ENCODE measurements at regions not wholly inside any gene's neighbourhood (a gene's known extent, or its start where the extent isn't known, plus 50 kb on each side); places are given as distances from the start of the nearest gene placed in this dataset.

DNA sequence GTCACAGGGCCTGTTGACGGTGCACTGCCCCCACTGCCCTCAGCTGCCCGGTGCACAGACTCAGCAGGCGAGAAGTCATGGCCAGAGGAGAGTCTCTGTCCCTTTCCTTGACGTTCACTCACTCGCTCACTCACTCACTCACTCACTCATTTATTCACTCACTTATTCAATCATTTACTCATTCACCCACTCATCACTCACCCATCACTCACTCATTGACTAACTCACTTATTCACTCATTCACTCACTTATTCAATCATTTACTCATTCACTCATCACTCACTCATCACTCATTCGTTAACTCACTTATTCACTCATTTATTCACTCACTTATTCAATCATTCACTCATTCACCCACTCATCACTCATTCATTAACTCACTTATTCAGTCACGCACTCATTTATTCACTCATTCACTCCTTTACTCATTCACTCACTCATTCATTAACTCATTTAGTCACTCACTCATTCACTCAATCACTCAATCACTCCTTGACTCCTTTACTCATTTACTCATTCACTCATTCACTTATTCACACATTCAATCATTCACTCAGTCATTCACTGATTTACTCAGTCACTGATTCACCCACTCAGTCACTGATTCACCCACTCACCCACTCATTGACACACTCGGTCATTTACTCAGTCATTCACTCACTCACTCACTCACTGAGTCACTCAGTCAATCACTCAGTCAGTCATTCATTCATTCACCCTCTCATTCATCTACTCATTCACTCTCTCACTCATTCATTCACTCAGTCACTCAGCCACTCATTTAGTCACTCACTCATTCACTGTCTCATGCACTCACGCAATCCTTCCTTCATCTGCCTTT is 1193.5 kb downstream of the BRD1 start:
- Histone ChIP-seq H3F3A (ENCODE audit: control insufficient read depth, insufficient read depth) (no peaks in the 10 kb centered on the region), H3K4me2 (ENCODE audit: low read length) (no peak overlapping the region), H3K27me3 (ENCODE audit: control insufficient read depth, low read length) (no peaks in the 10 kb centered on the region), H3K9me3 (ENCODE audit: control insufficient read depth, insufficient read depth, low read length) (no peaks in the 10 kb centered on the region), H3K36me3 (ENCODE audit: control insufficient read depth, low read length) (no peaks in the 10 kb centered on the region), H3K4me1 (ENCODE audit: control insufficient read depth, low read length) (no peaks in the 10 kb centered on the region), H3K27ac (ENCODE audit: low read depth, low read length) (no peak overlapping the region), H3K4me3 (ENCODE audit: low read length) (no peak overlapping the region), H4K20me1 (ENCODE audit: control insufficient read depth, insufficient read depth, low read depth, low read length) (no peaks in the 10 kb centered on the region), H3K9me2 (replicated peaks; ENCODE audit: control insufficient read depth, low read length) (no peaks in the 10 kb centered on the region), H3K79me2 (ENCODE audit: control insufficient read depth, low read length) (no peaks in the 10 kb centered on the region)
- no peak for TF ChIP-seq EZH2phosphoT487 (IDR thresholded peaks at IDR 0.05; ENCODE audit: borderline replicate concordance, low read length)
- TF ChIP-seq, protein P1, sequence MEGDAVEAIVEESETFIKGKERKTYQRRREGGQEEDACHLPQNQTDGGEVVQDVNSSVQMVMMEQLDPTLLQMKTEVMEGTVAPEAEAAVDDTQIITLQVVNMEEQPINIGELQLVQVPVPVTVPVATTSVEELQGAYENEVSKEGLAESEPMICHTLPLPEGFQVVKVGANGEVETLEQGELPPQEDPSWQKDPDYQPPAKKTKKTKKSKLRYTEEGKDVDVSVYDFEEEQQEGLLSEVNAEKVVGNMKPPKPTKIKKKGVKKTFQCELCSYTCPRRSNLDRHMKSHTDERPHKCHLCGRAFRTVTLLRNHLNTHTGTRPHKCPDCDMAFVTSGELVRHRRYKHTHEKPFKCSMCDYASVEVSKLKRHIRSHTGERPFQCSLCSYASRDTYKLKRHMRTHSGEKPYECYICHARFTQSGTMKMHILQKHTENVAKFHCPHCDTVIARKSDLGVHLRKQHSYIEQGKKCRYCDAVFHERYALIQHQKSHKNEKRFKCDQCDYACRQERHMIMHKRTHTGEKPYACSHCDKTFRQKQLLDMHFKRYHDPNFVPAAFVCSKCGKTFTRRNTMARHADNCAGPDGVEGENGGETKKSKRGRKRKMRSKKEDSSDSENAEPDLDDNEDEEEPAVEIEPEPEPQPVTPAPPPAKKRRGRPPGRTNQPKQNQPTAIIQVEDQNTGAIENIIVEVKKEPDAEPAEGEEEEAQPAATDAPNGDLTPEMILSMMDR (IDR thresholded peaks at IDR 0.05; ENCODE audit: low read depth, low read length, poor library complexity, severe bottlenecking): no peak

DNA sequence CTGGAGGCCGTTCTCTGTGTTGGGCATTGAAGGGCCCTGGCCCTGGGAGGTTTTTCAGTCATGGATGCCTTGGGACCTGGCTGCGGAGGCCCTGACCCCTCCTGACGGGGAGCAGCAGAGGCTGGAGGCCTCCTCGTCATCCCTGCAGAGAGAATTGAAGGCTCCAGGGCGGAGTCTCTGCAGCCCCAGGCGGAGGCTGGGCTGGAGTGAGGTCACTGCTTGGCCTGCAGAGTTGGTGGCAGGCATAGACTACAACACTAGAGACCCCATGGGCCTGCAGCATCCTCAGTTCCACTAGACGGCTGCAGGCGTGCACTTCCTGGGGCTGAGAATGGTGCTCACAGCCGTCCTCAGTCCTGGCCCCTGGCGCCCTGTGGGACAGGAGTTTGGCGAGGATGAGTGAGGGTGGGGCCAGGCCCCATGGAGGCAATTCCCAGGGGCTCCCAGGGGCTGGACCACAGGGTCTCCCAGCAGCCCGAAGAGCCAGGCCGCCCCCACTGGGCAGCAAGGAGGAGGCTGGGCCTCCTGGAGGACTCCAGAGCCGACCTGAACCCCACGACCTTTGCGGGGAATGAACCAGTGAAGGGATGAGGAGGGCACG is 1194.9 kb downstream of the BRD1 start:
- no peaks in the 10 kb centered on the region for H4K20me1 ChIP-seq (ENCODE audit: control insufficient read depth, insufficient read depth, low read depth, low read length)
- no peak overlapping the region for H3K27ac ChIP-seq (ENCODE audit: low read depth, low read length)
- no peak overlapping the region for H3K4me3 ChIP-seq (ENCODE audit: low read length)
- no peak for TF ChIP-seq EZH2phosphoT487 (IDR thresholded peaks at IDR 0.05; ENCODE audit: borderline replicate concordance, low read length)
- TF ChIP-seq, protein P1 (IDR thresholded peaks at IDR 0.05; ENCODE audit: low read depth, low read length, poor library complexity, severe bottlenecking): no peak
- H3K4me2 ChIP-seq (ENCODE audit: low read length): no peak overlapping the region
- no peaks in the 10 kb centered on the region for H3K79me2 ChIP-seq (ENCODE audit: control insufficient read depth, low read length)
- H3K36me3 ChIP-seq (ENCODE audit: control insufficient read depth, low read length): no peaks in the 10 kb centered on the region
- no peaks in the 10 kb centered on the region for H3K9me2 ChIP-seq (replicated peaks; ENCODE audit: control insufficient read depth, low read length)
- no peaks in the 10 kb centered on the region for H3F3A ChIP-seq (ENCODE audit: control insufficient read depth, insufficient read depth)
- H3K9me3 ChIP-seq (ENCODE audit: control insufficient read depth, insufficient read depth, low read length): no peaks in the 10 kb centered on the region
- no peaks in the 10 kb centered on the region for H3K4me1 ChIP-seq (ENCODE audit: control insufficient read depth, low read length)
- no peaks in the 10 kb centered on the region for H3K27me3 ChIP-seq (ENCODE audit: control insufficient read depth, low read length)

DNA sequence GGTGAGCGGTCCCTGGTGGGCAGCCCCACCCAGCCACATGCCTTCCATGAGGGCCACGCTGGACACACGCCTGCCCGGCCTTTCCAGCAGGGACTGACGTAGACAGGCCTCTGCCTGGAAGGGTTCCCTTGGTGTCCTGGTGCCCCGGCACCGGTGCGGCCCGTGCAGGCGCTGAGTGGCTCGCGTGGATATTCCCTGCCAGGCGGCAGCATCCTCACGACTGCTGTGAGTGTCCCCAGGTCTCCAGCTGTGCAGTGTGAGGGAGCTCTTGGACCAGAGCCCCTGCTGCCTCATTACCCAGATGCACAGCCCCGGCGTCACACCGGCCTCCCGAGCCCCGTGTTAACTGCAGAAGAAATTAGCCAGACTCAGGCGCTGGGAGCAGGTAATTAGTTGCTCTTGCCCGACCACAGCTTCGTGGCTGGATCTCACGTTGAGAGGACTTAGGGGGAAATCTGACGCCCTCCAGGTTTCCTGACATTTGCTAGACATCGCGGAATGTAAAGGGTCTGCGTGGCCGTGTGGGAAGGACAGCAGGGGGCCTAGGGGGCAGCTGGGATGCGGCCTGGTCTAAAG is 1196.3 kb downstream of the BRD1 start:
- Histone ChIP-seq H3K9me3 (ENCODE audit: control insufficient read depth, insufficient read depth, low read length) (no peaks in the 10 kb centered on the region), H3F3A (ENCODE audit: control insufficient read depth, insufficient read depth) (no peaks in the 10 kb centered on the region), H3K27me3 (ENCODE audit: control insufficient read depth, low read length) (no peaks in the 10 kb centered on the region), H3K4me3 (ENCODE audit: low read length) (no peak overlapping the region), H3K79me2 (ENCODE audit: control insufficient read depth, low read length) (no peaks in the 10 kb centered on the region), H3K4me1 (ENCODE audit: control insufficient read depth, low read length) (no peaks in the 10 kb centered on the region), H4K20me1 (ENCODE audit: control insufficient read depth, insufficient read depth, low read depth, low read length) (no peaks in the 10 kb centered on the region), H3K9me2 (replicated peaks; ENCODE audit: control insufficient read depth, low read length) (no peaks in the 10 kb centered on the region), H3K27ac (ENCODE audit: low read depth, low read length) (no peak overlapping the region), H3K36me3 (ENCODE audit: control insufficient read depth, low read length) (no peaks in the 10 kb centered on the region), H3K4me2 (ENCODE audit: low read length) (no peak overlapping the region)
- TF ChIP-seq EZH2phosphoT487 (IDR thresholded peaks at IDR 0.05; ENCODE audit: borderline replicate concordance, low read length): no peak

DNA sequence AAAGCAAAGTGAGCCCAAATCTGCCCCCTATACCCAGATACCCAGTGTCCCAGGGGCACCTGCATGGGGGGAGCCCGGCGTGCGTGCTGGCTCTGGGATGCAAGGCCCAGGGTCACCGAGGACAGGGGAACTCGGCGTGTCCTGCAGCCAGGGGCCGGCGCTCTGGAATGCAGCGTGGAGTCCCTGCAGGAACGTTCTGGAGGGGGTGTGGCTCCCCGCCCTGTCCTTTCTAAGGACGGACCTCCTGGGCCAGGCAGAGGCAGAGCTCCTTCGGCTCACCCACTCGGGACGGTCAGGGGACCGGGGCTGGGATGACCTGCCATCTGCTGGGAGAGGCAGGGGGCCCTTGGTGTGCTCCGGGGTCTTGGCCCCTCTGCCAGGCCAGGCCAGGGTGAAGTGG is 1196.8 kb downstream of the BRD1 start:
- no peak overlapping the region for H3K4me2 ChIP-seq (ENCODE audit: low read length)
- H3K36me3 ChIP-seq (ENCODE audit: control insufficient read depth, low read length): no peaks in the 10 kb centered on the region
- TF ChIP-seq EZH2phosphoT487 (IDR thresholded peaks at IDR 0.05; ENCODE audit: borderline replicate concordance, low read length): no peak
- TF ChIP-seq, protein P1 (IDR thresholded peaks at IDR 0.05; ENCODE audit: low read depth, low read length, poor library complexity, severe bottlenecking): no peak
- no peaks in the 10 kb centered on the region for H3F3A ChIP-seq (ENCODE audit: control insufficient read depth, insufficient read depth)
- no peaks in the 10 kb centered on the region for H3K4me1 ChIP-seq (ENCODE audit: control insufficient read depth, low read length)
- H3K9me3 ChIP-seq (ENCODE audit: control insufficient read depth, insufficient read depth, low read length): no peaks in the 10 kb centered on the region
- H3K27me3 ChIP-seq (ENCODE audit: control insufficient read depth, low read length): no peaks in the 10 kb centered on the region
- no peaks in the 10 kb centered on the region for H4K20me1 ChIP-seq (ENCODE audit: control insufficient read depth, insufficient read depth, low read depth, low read length)
- H3K79me2 ChIP-seq (ENCODE audit: control insufficient read depth, low read length): no peaks in the 10 kb centered on the region
- H3K4me3 ChIP-seq (ENCODE audit: low read length): no peak overlapping the region
- no peaks in the 10 kb centered on the region for H3K9me2 ChIP-seq (replicated peaks; ENCODE audit: control insufficient read depth, low read length)
- no peak overlapping the region for H3K27ac ChIP-seq (ENCODE audit: low read depth, low read length)
